Ishikawa (cell line): ENCODE measurements at regions not wholly inside any gene's neighbourhood (a gene's known extent, or its start where the extent isn't known, plus 50 kb on each side); places are given as distances from the start of the nearest gene placed in this dataset.

Source experiments
- FOXM1 ChIP-seq: IDR thresholded peaks from 2 replicates; pipeline ENCODE4 v1.6.1; 2012; ENCODE audit warnings: low read depth, borderline replicate concordance
- RAD21 ChIP-seq: IDR thresholded peaks from 2 replicates; pipeline ENCODE4 v1.6.1; 2012; ENCODE audit warnings: low read depth
- TAF1 ChIP-seq: IDR thresholded peaks from 2 replicates; pipeline ENCODE4 v1.6.1; 2012; ENCODE audit warnings: low read depth, mild to moderate bottlenecking
- TF ChIP-seq, protein P1 (sequence below): IDR thresholded peaks from 2 replicates; pipeline ENCODE4 v1.6.1; 2012; ENCODE audit warnings: low read depth, mild to moderate bottlenecking

DNA sequence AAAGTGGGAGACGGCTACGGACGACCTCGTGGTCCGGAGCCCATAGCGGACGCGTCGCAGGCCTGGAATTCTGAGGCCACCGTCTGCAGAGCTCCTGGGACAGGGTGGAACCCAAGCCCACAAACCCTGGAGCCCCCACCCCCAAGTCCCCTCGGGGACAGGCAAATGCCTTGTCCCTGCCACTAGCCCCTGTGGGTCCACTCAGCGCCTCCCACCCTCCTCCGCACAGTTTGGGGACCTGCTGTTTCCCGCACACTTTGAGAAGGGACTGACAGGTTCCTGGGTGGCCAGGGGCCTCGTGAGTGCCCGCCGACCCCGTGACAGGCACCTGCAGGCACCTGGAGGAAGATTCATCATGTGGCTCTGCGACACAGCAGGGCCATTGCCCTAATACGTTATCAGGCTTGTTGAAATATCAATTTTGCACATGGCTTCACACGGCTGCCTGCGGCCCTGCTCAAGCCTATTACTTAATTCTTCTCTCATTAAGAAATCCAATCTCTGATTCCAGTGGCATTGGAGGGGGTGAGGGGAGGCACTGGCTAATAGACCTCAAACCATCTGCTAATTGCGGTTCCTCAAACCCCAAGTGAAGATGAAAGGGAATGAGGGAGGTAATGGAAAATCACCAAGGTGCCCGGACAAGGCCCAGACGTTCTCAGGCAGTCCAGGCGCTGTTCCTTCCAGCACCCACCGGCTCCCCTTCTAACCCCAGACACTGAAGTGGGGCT, 672.5 kb downstream of the BRD1 start:
- TF ChIP-seq FOXM1 (no peak), TAF1 (no peak), RAD21 (no peak)
- TF ChIP-seq, protein P1, sequence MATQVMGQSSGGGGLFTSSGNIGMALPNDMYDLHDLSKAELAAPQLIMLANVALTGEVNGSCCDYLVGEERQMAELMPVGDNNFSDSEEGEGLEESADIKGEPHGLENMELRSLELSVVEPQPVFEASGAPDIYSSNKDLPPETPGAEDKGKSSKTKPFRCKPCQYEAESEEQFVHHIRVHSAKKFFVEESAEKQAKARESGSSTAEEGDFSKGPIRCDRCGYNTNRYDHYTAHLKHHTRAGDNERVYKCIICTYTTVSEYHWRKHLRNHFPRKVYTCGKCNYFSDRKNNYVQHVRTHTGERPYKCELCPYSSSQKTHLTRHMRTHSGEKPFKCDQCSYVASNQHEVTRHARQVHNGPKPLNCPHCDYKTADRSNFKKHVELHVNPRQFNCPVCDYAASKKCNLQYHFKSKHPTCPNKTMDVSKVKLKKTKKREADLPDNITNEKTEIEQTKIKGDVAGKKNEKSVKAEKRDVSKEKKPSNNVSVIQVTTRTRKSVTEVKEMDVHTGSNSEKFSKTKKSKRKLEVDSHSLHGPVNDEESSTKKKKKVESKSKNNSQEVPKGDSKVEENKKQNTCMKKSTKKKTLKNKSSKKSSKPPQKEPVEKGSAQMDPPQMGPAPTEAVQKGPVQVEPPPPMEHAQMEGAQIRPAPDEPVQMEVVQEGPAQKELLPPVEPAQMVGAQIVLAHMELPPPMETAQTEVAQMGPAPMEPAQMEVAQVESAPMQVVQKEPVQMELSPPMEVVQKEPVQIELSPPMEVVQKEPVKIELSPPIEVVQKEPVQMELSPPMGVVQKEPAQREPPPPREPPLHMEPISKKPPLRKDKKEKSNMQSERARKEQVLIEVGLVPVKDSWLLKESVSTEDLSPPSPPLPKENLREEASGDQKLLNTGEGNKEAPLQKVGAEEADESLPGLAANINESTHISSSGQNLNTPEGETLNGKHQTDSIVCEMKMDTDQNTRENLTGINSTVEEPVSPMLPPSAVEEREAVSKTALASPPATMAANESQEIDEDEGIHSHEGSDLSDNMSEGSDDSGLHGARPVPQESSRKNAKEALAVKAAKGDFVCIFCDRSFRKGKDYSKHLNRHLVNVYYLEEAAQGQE: no peak
